Left forelimb (tissue), 1 donor: ENCODE measurements at regions not wholly inside any gene's neighbourhood (a gene's known extent, or its start where the extent isn't known, plus 50 kb on each side); places are given as distances from the start of the nearest gene placed in this dataset.

Experiments
- DNase-seq: peaks from one replicate; pipeline ENCODE4 v3.0.0-alpha.2; 2018; ENCODE audit warnings: low spot score

DNA sequence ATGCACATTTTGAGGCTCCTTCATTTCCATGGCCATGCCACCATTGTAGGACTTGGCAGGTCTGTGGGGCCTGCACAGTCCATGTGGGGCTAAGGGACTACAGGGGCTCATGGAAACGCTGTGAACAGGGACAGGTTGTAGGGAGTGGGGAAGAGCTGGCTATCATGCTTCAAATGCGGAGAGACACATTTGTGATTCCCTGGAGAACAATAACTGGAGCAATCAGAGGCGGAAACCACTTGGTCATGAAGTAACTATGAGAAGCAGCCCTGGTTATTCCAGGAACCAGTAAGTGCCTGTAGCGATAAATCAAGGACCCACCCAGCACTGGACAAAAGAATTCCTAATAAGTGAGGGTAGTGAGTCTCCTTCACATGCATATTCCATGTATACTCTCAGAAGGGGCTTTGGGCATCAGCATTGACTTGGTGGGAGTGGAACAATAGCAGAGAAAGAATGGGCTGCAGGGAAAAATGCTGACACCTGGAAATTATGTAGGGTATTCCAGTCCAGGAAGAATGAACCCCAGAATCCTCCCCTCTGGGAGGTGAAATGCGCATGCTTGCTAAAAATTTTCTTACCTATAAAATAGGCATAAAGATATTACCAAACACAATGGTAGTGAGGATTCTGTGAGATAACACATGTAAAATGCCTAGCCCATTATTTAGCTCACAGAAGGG lies 251.4 kb upstream of the ROPN1 start:
- DNase-seq, result no peak

DNA sequence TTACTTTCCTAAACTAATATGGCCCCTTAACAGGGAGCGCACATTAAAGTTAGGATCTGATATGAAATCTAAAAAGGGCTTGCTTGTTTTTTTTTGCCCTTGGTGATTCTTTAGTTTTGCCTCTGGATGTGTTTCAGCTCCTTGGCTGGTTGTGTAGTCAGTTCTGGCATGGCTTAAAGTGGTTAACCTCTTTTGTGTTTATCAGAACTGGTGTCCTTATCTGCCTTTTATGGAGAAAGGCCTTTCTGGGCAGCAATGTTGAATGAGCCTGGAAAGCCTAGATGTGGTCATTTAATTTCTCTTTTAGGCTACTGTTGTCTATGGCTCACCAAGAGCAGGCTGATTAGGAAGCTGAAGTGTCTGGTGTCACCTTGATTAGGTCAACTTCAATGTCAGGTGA lies 254.5 kb upstream of the ROPN1 start:
- no peak for DNase-seq

- DNase-seq, result no peak
Observed at GRCh38 chr3:124246949-124247348, 255.0 kb upstream of the ROPN1 start.

- DNase-seq, result no peak
Observed at GRCh38 chr3:124248471-124249028, 256.6 kb upstream of the ROPN1 start.

- no peak for DNase-seq
Observed at GRCh38 chr3:124249038-124249437, 257.1 kb upstream of the ROPN1 start.

DNA sequence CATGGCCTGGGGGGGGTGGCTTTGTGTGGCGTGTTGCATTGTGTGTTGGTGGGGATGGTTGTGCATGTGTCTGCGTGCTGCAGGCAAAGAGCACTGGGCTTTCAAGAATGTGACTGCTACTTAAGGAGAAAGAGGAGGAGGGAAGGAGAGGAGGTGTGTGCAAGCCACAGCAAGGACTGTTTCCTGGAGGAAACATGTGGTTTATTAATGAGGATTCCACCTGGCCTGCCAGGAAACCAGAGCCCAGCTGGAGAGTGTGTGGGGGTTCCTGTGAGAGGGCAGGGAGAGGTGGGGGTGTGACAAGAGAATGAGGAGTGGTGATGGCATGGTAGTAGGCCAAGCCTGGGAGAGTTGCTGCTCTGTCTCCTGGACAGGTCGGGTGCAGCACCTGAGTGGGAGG lies 258.1 kb upstream of the ROPN1 start:
- no peak for DNase-seq

DNA sequence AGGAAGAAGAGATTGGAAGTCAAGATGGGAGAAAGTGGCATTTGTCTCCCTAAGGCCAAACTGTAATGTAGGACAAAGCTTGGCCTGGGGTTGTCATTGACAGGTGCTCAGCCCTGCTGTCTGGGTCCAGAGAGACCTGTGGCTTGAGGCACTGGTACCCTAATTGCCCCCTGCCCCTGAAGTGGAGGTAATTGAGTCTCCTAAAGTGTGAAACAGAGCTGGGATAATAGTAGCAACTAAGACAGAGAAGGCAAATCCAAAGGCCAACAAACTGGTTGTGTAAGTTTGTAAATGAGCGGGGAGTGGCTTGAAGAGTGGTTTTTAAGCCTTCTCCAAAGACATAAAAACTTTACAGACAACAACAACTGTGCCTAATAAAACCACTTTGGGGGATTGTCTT lies 264.2 kb upstream of the ROPN1 start:
- DNase-seq, result no peak

DNA sequence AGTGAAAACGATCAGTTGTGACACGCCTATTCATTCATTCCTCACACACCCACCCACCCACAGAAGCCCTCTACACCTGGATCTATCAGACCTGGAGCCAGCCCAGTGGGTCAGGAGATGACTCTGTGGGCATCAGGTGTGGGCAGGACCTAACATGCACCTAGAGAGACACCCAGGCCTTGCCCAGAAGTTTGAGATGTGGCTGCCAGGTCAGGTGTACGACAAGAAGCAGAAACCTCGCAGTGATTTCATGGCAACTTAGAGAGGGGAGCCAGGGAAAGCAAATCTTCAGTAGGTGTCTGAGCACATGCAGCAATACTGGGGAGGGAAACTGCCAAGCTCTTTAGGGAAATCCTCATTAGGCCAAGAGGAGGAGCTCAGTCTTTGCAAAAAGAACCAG lies 264.7 kb upstream of the ROPN1 start:
- DNase-seq, result no peak

GRCh38 chr3:124257336-124257864 lies 265.5 kb upstream of the ROPN1 start:
- no peak for DNase-seq

DNA sequence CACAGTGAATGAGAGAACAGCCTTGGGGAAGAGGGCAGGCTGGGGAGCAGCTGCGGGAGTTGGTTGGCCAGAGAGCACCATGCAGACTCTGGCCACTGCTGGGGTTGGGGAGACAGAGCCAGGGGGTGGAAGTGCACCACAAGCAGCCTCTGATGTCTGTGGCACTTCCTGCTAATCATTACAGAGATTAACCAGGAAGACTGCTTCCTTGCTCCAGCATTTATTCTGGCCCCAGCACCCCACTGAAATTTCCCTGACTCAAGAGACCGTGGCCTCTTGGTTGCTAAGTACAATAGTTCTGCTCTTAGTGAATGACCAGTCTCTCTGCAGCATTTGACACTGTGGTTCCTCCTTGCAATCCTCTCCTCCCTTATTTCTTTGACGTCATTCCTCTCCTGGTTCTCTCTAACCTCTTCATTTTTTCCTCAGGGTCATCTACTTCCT lies 266.2 kb upstream of the ROPN1 start:
- DNase-seq, result no peak

GRCh38 chr3:124260206-124260915 lies 268.4 kb upstream of the ROPN1 start:
- DNase-seq, result no peak

GRCh38 chr3:124261306-124261705 lies 269.4 kb upstream of the ROPN1 start:
- DNase-seq, result no peak

GRCh38 chr3:124263168-124263567 lies 271.2 kb upstream of the ROPN1 start:
- no peak for DNase-seq

GRCh38 chr3:124264346-124264745 lies 272.4 kb upstream of the ROPN1 start:
- DNase-seq, result no peak

GRCh38 chr3:124266487-124266886 lies 274.6 kb upstream of the ROPN1 start:
- no peak for DNase-seq

- no peak for DNase-seq
Observed at GRCh38 chr3:124267406-124267805, 275.5 kb upstream of the ROPN1 start.

DNA sequence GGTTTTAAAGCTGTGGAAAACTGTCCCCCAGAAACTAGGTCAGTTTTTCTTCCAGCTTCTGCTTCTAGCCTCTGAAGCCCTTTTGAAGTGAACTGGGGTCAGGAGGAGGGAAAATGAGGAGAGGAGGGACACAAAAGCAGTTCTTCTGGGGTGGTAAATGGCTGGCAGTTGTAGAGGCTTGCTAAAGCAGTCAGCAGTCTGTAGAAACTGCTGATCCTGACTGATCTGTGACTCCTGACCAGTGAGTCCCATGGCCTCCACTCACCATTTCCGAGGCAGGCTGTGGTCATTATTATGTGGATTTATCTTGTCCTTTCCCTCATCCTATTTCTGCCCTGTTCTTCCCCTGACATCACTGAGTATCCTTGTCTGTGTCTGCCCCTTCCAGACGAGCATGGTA lies 276.4 kb upstream of the ROPN1 start:
- no peak for DNase-seq

- DNase-seq, result no peak
Observed at GRCh38 chr3:124269619-124270018, 277.7 kb upstream of the ROPN1 start.

DNA sequence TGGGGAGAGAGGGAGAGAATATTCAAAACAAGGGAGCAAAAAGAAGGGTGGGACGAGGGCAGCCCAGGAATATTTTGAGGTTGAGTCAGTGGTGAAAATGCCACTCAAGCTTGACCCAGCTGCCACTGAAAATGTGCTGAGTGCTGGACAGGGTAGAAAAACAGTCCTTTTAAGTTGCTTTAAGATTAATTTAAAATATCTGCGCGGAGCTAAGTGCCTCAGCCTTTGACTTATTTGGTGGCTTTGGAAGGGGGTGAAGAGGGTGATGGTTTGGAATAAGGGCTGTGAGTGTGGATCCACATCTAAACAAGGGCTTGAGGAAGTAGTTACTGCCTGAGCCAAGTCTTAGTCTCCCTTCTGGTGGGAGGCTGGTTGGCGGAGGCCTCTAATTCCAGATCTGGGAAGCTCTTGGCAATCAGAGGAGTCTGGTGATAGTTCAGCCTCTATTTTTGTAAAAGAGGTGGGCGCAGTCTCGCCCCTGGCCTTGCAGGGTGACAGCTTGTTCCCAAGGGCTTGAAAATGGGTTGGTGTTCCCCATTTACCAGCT lies 280.8 kb upstream of the ROPN1 start:
- no peak for DNase-seq

GRCh38 chr3:124273651-124274050 lies 281.7 kb upstream of the ROPN1 start:
- DNase-seq, result no peak

DNA sequence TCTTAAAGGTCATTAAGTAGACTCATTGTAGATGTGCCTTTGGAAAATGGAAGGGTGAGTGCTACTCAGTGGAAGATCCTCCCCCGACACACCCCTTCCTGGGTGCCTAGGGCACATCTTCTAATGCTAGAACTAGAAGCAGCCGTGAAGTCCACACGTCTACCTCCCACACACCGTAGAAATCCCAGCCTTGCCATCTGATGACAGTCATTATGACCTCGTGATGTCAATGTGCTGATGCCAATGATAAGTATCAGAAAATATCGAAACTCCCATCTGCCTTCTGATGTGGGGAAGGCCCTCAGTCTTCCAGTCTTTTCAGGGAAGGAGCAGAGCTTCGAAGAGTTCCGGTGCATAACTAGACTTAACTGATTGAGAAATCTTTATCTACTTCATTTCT lies 282.1 kb upstream of the ROPN1 start:
- DNase-seq, result no peak

DNA sequence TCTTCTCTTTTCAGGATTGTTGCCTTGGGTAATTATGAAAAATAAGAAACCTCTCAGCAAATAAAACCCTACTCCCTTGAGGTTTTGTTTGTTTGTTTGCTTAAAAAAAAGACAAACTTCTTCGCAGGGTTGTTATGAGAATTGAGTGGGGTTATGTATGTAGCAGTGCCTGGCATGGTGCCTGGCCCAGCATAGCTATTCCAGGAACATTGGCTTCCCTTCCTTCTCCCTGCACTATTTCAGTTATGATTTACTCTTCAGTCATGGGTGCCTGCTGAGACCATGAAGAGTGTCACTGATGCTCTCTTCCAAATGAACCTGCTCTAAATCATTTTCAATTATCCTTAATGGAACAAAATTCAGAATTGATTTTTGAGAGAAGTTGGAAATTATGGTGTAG lies 283.5 kb upstream of the ROPN1 start:
- DNase-seq, result no peak

GRCh38 chr3:124276133-124276532 lies 284.2 kb upstream of the ROPN1 start:
- DNase-seq, result no peak
